GM21515 (cell line): ENCODE measurements at regions not wholly inside any gene's neighbourhood (a gene's known extent, or its start where the extent isn't known, plus 50 kb on each side); places are given as distances from the start of the nearest gene placed in this dataset.
"Not testable (repeated sequence)": the region's sequence is repeated elsewhere in the genome, so short reads cannot be mapped to it uniquely, and the experiment has no call there.

Source experiments
- ATAC-seq: cut with Tn5 transposase; IDR thresholded peaks from one replicate; pipeline ENCODE4 v1.9.1; 2021; ENCODE audit not compliant: unreplicated experiment

DNA sequence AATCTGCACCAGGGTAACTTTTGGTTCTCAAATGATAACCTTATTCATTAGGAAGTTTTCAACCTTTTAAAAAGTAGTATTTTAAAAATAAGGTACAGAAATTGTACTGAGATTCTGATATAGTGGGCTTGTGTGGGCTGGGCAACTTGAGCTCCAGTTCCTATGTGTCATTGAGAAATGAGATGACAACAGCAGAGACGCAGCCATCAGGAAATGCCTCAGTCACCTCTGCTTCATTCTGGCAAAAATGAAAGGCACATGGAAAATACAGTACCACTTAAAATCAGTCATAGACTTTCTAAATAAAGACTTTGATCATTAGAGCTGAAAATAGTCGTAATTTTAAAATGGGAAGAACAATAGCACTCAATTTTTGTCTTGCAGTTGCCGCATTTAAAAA lies 480.2 kb downstream of the PLK2 start:
- ATAC-seq: no peak

DNA sequence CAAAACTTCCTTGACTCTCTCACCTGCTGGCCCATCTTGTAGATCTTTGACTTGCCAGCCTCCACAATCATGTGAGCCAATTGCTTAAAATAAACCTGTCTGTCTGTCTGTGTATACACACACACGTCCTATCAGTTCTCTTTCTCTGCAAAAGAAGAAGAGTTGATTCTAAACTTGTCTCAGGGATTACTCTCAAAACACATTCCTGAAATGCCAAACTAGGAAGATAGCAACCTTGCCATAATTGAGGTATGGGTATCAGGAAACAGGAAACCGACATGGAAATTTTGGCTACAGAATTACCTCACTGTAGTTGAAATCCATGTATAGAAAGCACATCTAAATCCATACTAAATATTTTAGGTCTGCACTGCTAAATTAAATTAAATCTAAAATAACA lies 483.4 kb downstream of the PLK2 start:
- no peak for ATAC-seq

DNA sequence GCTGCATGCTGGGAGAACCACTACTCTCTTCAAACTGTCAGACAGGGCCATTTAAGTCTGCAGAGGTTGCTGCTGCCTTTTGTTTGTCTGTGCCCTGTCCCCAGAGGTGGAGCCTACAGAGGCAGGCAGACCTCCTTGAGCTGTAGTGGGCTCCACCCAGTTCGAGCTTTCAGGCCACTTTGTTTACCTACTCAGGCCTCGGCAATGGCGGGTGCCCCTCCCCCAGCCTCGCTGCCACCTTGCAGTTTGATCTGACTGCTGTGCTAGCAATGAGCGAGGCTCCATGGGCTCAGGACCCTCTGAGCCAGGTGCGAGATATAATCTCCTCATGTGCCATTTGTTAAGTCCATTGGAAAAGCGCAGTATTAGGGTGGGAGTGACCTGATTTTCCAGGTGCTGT lies 487.8 kb downstream of the PLK2 start:
- ATAC-seq: not testable (repeated sequence)

DNA sequence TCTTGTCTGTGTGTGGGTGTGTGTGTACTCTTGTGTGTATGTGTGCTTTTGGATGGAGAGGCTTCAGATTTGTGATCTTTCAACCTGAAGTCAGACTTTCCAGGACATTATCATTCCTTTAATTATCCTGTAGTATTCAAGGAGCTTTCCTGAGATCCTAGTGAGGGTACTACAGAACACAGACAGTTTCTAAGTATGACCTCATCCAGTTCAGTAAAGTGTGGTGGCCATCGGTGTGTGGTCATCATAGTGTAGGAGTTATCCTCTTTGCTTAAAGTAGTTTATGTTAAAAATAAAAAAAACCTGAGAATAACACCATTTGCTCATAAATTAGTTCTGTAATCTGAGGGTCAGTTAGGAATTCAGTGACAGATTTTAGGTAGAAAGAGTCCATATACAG lies 478.0 kb upstream of the ACTBL2 start:
- no peak for ATAC-seq

DNA sequence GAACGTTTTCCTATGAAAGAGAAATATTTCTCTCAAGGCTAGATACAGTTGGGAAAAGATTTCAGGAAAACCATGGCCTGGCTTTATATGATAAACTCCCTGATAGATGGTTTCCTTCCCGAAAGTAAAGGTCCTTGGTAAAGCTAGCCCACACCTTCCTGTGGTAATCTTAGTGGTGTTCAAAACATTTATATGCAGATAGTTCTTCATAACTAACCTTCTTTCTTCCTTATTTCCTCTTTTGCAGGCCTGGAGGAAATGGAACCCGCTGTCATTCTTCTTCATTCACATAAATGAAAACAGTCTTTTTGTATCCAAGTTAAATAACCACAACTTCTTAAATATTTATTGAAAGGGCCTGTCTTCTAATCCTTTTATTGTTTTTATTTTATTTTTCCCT lies 474.0 kb upstream of the ACTBL2 start:
- ATAC-seq: no peak

DNA sequence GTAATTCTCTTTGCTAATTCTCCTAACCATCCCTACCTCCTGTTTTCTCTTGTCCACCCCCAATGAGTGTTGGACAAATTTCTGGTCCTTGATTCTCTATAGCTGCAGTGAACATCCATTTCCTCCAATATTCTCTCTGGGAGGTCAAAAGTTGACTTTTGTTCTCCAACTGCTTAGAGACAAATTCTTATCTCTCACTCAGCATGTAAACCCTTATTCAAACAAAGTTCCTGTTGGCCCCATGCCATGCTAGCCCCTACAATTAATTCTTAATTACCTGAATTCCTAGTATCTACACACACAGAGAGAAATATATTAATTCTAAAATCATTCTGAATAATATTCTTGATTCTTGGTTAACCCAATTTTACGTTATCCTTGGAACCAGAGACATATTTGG lies 472.9 kb upstream of the ACTBL2 start:
- no peak for ATAC-seq

DNA sequence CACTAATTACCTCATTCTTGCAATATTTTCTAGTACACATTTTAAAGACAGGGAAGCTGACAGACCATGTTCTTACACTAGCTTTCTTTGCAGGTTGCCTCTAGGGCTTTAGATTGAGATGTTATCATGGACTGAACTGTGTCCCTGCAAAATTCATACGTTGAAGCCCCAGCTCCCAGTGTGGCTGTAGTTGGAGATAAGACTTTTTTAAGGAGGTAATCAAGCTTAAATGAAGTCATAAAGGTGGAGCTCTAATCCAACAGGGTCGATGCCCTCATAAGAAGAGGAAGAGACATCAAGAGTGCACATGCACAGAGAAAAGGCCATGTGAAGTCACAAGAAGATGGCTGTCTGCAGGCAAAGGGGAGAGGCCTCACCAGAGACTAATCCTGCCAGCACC lies 471.2 kb upstream of the ACTBL2 start:
- no peak for ATAC-seq

DNA sequence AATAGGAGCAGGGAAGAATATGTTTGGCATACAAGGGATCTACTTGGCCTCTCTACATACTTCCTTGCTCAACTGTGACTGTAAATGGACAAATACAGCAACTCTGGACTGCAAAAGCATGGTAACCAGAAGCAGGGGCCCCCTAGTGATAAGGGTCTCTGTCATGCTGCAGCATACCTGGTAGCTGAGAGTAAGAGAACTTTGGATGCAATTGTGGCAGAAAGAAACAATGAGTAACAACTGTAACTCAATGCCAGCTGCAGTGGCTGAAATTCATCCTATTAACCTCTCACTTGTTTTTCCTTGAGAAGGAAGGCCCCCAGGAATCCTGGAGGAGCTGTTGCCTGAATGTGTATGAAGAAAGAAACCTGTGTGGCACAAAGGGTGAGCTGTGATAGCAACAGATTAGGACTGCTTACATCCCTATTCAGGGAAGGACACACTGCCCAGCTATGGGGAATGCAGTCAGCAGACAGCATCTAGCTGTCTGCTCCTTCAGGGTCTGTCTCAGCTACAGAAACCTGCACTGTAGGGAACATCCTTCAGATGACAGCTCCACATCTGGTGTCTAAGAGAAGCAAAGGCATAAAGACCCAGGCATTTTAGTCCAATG lies 468.1 kb upstream of the ACTBL2 start:
- no peak for ATAC-seq

DNA sequence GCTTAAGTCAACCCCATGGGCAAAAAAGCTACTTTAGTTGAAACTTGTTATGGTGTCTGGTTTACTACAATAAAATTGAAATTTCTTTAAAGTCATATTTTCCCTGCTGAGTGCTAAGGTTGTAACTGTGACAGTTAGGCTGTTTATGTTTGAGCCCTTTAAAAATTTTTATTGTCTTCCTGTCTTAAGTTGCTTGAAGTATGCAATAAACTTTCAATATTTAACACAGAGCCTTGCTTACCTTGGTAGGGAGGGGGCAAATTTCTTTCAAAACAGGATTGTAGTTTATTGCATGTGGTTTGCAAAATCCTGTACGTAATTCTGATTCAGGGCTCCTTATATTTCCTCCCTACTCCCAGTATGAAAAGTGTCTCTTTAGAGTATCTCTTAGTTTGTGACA lies 465.5 kb upstream of the ACTBL2 start:
- no peak for ATAC-seq

DNA sequence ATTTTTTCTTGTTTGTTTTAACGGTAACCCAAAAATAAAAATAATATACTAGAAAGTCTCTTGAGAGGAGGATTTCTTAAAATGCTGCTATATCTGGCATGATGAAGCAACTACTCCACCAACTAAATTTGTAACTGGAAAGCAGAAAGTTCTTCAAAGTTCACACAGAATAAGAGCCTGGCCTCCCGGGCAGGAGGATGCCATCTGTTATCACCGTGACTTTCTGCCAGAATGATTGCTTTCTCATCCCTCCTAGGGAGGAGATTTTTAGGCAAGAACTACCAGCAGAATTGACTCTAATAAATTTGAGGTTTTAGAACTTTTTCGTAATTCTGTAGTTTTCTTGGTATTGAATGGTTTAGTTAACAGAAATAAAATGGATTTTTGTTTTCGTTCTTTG lies 464.6 kb upstream of the ACTBL2 start:
- ATAC-seq: no peak

DNA sequence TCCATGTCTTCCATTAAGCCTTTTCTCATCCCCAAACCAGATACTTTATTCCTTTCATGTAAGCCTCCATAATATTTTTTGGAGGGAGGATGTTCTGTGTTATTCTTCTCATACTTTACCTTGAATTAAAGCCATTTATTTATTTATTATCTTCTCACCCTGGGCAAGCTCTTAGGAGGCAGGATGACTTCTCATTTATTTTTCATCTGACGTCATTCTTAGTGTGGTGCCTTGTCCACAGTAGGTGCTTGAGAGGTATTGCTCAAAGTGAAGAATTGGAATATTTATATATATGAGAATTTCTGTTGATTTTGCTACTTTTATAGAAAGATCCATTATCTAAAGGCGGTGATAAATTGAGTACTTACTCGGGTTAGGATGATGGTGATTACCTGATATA lies 458.3 kb upstream of the ACTBL2 start:
- ATAC-seq: no peak

DNA sequence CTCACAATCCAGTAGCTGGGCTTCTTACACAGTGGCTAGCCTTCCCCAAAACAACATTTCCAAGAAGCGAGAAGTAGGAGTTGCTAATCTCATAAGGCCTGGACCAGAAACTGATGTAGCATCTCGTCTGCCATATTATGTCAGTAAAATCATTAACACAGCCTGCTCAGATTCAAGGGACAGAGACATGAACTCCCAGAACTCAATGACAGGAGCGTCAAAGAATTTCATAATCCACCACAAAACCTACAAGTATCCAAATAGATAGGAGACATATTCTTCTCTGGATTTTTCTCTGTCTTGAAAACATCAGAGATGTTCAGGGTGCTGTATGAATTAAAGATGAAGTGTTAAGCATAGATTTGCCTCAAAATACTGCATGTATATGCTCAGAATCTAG lies 457.6 kb upstream of the ACTBL2 start:
- no peak for ATAC-seq

DNA sequence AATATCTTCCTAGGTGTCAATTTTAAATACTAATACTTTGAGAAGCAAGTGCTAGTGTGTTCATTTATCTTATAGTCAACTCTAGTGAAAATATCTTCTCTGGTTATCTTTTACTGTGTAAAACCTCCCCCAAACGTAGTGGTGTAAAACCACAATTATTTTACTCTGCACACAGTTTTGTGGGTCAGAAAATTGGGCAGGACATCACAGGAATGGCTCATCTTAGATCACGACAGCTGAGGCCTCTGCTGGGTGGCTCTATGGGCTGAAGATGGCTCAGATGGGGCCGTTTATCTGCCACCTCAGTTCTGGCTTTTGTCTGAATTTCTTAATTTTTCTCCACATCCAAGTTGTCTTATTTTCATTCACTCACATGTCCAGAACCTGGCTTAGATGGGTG lies 457.2 kb upstream of the ACTBL2 start:
- no peak for ATAC-seq

DNA sequence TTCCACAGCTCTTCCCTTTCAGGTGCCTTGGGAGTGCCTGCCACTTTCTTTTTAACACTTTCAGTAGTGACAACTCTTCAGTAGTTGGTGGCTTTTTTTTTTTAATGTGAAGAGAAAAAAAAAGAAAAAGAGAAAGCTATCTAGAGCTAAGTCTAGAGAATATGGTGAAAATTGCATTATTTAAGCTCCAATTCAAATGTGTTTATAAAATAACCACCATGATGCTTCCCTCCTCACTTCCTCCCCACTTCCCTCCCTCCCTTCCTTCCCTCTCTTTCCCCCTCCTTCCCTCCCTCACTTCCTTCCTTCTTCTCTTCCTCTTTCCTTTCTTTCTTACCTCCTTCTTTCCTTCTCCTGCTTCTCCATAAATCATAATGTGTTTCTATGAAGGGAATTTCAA lies 456.7 kb upstream of the ACTBL2 start:
- no peak for ATAC-seq

DNA sequence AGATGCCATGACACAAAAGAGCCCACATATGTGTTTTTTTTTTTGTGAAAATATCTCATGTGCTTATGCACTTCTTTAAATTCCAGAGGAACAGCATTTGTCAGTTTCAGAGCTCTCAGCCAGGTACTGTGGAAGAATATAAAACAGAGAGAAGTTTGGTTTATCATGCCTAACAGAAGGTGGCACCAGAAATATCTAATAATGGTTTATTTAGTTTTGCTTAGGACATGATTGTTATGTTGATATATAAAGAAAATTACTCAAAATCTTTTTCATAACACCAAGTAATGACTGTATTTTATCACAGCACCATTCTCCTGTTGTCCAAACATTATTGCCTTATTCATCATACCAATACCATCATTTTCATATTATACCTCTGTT lies 455.6 kb upstream of the ACTBL2 start:
- ATAC-seq: no peak

DNA sequence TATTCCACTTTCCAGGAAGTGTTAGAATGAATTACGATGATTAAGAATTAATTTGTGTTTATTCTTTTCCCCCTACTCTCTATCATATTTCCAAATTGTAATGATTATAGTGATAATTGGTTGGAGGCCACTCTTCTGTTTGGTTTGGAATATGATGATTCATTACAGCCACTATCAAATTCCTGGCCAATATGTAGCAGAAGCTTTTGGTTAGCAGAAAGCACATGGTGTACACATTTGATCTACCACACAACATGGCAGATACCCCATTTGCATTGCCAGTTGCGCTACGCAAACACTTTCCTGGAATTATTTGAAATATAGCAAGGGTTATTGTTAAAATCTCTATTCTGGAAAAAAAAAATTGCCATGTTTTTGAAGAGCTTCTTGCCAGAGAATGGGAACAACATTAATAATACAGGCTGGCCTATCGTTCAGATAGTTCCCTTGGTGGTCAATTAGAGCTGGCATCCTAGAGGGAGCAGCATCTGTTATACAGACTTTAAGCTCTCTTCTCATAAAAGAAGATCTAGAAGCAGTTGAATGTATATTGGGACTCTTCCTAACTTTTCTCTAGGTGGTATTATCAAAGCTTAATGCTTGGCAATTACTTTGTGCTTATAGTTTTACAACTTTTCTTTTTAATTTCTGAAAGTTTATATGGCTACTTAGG lies 455.0 kb upstream of the ACTBL2 start:
- ATAC-seq: no peak

DNA sequence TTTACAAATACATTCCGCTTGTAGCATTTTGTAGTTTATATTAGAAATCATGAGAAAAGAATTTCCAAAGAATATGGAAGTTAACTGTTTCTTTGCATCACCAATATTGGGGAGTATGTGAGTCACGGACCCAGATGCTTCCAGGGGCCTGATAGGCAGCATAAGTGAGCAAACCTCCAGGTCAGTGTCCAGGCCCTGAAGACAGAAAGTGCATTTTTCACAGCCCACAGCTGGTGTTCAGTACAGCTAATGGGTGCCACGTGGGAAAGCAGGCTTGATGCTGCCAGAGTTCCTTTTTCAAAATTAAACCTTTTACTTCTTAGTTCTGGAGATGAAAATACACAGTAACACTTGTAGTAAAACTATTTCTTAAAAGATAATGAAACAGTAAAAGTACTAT lies 454.4 kb upstream of the ACTBL2 start:
- ATAC-seq: no peak

DNA sequence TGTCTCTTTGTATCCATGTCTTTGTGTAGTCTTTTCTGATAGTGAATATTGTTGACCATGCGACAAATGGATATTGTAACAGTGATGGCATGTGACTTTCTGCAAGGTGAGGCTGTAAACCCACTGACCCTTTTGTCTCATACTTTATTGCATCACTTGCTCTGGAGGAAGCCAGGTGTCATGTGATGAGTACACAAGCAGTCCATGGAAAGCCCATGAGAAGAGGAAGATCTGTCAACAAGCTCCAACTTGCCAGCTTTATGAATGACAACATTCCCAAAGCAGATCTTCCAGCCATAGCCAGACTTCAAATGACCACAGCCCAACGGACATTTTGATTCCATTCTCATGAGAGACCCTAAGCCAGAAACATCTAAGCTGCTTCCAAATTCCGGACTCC lies 450.1 kb upstream of the ACTBL2 start:
- ATAC-seq: no peak

DNA sequence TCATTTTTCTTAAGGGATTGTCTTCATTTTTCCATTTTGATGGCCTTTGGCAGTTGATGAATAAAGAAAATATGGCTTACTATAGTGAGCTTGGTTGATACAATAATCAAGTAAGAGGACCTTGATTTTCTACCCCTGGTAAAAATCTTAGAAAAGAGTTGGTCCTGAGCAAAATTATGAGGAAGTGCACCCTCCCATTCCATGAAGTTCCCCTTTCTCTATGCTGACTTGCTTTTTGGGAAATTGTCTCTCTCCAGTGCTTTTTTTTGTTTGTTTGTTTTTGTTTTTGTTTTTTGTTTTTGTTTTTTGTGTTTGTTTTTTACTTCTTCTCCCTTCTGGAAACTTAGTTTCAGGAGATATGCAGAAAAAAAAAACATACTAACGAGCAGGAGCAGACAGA lies 449.2 kb upstream of the ACTBL2 start:
- no peak for ATAC-seq

DNA sequence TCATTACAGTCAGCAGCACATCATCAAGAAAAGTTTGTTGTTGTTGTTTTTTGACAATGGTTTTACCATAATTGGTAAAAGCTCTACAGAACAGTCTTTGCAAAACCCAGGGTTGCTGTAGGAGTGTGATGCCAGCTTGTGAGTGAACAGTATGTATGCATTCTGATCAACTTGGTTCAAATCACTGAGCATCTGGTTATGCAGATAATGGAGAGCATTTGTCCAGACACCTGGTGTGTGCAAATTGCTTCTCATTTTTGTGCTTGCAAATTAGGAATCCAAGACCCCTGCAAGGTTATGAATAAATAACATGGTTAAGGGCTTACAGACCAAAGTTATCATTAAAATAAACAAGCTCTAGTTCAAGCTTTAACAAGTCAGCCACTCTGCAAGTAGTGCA lies 448.7 kb upstream of the ACTBL2 start:
- ATAC-seq: no peak

DNA sequence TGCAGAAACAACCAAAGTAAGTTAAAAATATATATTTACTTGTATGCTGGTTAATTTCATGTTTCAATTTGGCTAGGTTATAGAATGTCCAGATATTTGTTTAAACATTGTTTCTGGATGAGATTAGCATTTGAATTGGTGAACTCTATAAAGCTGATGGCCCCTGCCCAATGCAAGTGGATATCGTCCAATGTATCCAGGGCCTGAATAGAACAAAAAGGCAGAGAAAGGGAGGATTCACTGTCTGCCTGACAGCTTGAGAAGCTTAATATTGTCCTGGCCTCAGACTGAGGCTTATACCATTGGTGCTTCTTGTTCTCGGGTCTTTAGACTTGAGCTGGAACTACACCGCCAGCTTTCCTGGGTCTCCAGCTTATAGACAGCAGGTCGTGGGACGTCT lies 446.7 kb upstream of the ACTBL2 start:
- no peak for ATAC-seq

DNA sequence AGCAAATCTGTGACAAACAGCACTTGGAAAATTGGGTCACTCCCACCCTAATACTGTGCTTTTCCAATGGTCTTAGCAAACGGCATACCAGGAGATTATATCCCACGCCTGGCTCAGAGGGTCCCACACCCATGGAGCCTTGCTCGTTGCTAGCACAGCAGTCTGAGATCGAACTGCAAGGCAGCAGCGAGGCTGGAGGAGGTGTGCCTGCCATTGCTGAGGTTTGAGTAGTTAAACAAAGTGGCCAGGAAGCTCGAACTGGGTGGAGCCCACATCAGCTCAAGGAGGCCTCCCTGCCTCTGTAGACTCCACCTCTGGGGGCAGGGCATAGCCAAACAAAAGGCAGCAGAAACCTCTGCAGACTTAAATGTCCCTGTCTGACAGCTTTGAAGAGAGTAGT lies 440.5 kb upstream of the ACTBL2 start:
- ATAC-seq: not testable (repeated sequence)

DNA sequence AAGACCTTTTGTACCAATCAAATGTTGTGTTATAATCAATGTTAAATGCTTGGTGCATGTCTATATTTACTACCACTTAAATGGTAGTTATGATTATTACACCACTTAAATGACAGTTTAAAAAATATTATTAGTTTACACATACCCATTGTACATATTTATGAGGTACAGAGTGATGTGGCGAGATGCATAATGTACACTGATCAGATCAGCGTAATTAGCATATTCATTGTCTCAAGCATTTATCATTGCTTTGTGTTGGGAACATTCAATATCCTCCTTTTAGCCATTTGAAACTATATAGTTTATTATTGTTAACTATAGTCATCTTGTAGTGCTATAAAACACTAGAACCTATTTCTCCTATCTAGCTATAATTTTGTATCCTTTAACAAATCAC lies 434.4 kb upstream of the ACTBL2 start:
- ATAC-seq: no peak
